ENCODE measurements at regions not wholly inside any gene's neighbourhood (a gene's known extent, or its start where the extent isn't known, plus 50 kb on each side); places are given as distances from the start of the nearest gene placed in this dataset.
"Not testable (repeated sequence)": the region's sequence is repeated elsewhere in the genome, so short reads cannot be mapped to it uniquely, and the experiment has no call there.

- no peaks in the 10 kb centered on the region for H3K9me3 ChIP-seq (ENCODE audit: control extremely low read depth in 1 of 5, control insufficient read depth in 4 of 5, insufficient read depth in 2 of 5, low read depth in 1 of 5, low read length in 4 of 5)
- no peaks in the 10 kb centered on the region for H3K36me3 ChIP-seq (ENCODE audit: control insufficient read depth in 4 of 4, insufficient read depth in 4 of 4, low read length in 3 of 4)
- CTCF ChIA-PET: interaction anchor here (0.6 kb wide), 1 partner anchor 232 kb away, joined by 3 read pairs; no protein-coding TSS in a partner anchor
- no peak overlapping the region for H3K4me3 ChIP-seq (ENCODE audit: control insufficient read depth in 1 of 7, extremely low read depth in 1 of 7, insufficient read depth in 4 of 7, low read depth in 2 of 7, low read length in 6 of 7)
- no peak for DNase-seq
- POLR2A ChIA-PET: interaction anchor here (0.7 kb wide), 1 partner anchor 1632 kb away, joined by 4 read pairs; no protein-coding TSS in a partner anchor
- 89% methylated on average over 1 of the region's 2 CpGs for WGBS (ENCODE audit: insufficient coverage)
- no peaks in the 10 kb centered on the region for H3K4me1 ChIP-seq (ENCODE audit: control extremely low read depth in 1 of 4, control insufficient read depth in 4 of 4, insufficient read depth in 4 of 4, low read length in 3 of 4)
- H3K27me3 ChIP-seq (replicated peaks in 2 of 5; ENCODE audit: control insufficient read depth in 4 of 5, insufficient read depth in 5 of 5, low read length in 4 of 5): no peaks in the 10 kb centered on the region
- no peak overlapping the region for H3K27ac ChIP-seq (ENCODE audit: insufficient read depth in 1 of 2, low read depth in 1 of 2, low read length in 2 of 2, poor library complexity in 1 of 2, severe bottlenecking in 2 of 2)
Measured at GRCh38 chr2:184449760-184450159, 148.6 kb upstream of the ZNF804A start.

- no peak for DNase-seq
- Histone ChIP-seq H3K36me3 (ENCODE audit: control insufficient read depth in 4 of 4, insufficient read depth in 4 of 4, low read length in 3 of 4) (no peaks in the 10 kb centered on the region), H3K27me3 (replicated peaks in 2 of 5; ENCODE audit: control insufficient read depth in 4 of 5, insufficient read depth in 5 of 5, low read length in 4 of 5) (no peaks in the 10 kb centered on the region), H3K4me3 (ENCODE audit: control insufficient read depth in 1 of 7, extremely low read depth in 1 of 7, insufficient read depth in 4 of 7, low read depth in 2 of 7, low read length in 6 of 7) (no peak overlapping the region), H3K9me3 (ENCODE audit: control extremely low read depth in 1 of 5, control insufficient read depth in 4 of 5, insufficient read depth in 2 of 5, low read depth in 1 of 5, low read length in 4 of 5) (no peaks in the 10 kb centered on the region), H3K27ac (ENCODE audit: insufficient read depth in 1 of 2, low read depth in 1 of 2, low read length in 2 of 2, poor library complexity in 1 of 2, severe bottlenecking in 2 of 2) (no peak overlapping the region), H3K4me1 (ENCODE audit: control extremely low read depth in 1 of 4, control insufficient read depth in 4 of 4, insufficient read depth in 4 of 4, low read length in 3 of 4) (no peaks in the 10 kb centered on the region)
- ChIA-PET POLR2A (no interaction called here), CTCF (no interaction called here)
Measured at GRCh38 chr2:184452907-184453306, 145.4 kb upstream of the ZNF804A start.

- Histone ChIP-seq H3K36me3 (ENCODE audit: control insufficient read depth in 4 of 4, insufficient read depth in 4 of 4, low read length in 3 of 4) (no peaks in the 10 kb centered on the region), H3K27me3 (replicated peaks in 2 of 5; ENCODE audit: control insufficient read depth in 4 of 5, insufficient read depth in 5 of 5, low read length in 4 of 5) (no peaks in the 10 kb centered on the region), H3K4me1 (ENCODE audit: control extremely low read depth in 1 of 4, control insufficient read depth in 4 of 4, insufficient read depth in 4 of 4, low read length in 3 of 4) (no peaks in the 10 kb centered on the region), H3K9me3 (ENCODE audit: control extremely low read depth in 1 of 5, control insufficient read depth in 4 of 5, insufficient read depth in 2 of 5, low read depth in 1 of 5, low read length in 4 of 5) (no peaks in the 10 kb centered on the region), H3K27ac (ENCODE audit: insufficient read depth in 1 of 2, low read depth in 1 of 2, low read length in 2 of 2, poor library complexity in 1 of 2, severe bottlenecking in 2 of 2) (no peak overlapping the region), H3K4me3 (ENCODE audit: control insufficient read depth in 1 of 7, extremely low read depth in 1 of 7, insufficient read depth in 4 of 7, low read depth in 2 of 7, low read length in 6 of 7) (no peak overlapping the region)
- ChIA-PET POLR2A (no interaction called here), CTCF (no interaction called here)
- no CpG with 5 or more reads among the region's 1 CpG for WGBS (ENCODE audit: insufficient coverage)
- DNase-seq: no peak
Measured at GRCh38 chr2:184455624-184456023, 142.7 kb upstream of the ZNF804A start.

- H3K27me3 ChIP-seq (replicated peaks in 2 of 5; ENCODE audit: control insufficient read depth in 4 of 5, insufficient read depth in 5 of 5, low read length in 4 of 5); H3K9me3 ChIP-seq (ENCODE audit: control extremely low read depth in 1 of 5, control insufficient read depth in 4 of 5, insufficient read depth in 2 of 5, low read depth in 1 of 5, low read length in 4 of 5); H3K36me3 ChIP-seq (ENCODE audit: control insufficient read depth in 4 of 4, insufficient read depth in 4 of 4, low read length in 3 of 4); H3K4me1 ChIP-seq (ENCODE audit: control extremely low read depth in 1 of 4, control insufficient read depth in 4 of 4, insufficient read depth in 4 of 4, low read length in 3 of 4); H3K4me3 ChIP-seq (ENCODE audit: control insufficient read depth in 1 of 7, extremely low read depth in 1 of 7, insufficient read depth in 4 of 7, low read depth in 2 of 7, low read length in 6 of 7); CTCF ChIA-PET; POLR2A ChIA-PET; DNase-seq; H3K27ac ChIP-seq (ENCODE audit: insufficient read depth in 1 of 2, low read depth in 1 of 2, low read length in 2 of 2, poor library complexity in 1 of 2, severe bottlenecking in 2 of 2): not testable (repeated sequence)
- WGBS (ENCODE audit: insufficient coverage): 100% methylated on average over 6 of the region's 10 CpGs
Measured at GRCh38 chr2:184456693-184457092, 141.6 kb upstream of the ZNF804A start.

- H3K27ac ChIP-seq (ENCODE audit: insufficient read depth in 1 of 2, low read depth in 1 of 2, low read length in 2 of 2, poor library complexity in 1 of 2, severe bottlenecking in 2 of 2): no peak overlapping the region
- no peaks in the 10 kb centered on the region for H3K36me3 ChIP-seq (ENCODE audit: control insufficient read depth in 4 of 4, insufficient read depth in 4 of 4, low read length in 3 of 4)
- H3K27me3 ChIP-seq (replicated peaks in 2 of 5; ENCODE audit: control insufficient read depth in 4 of 5, insufficient read depth in 5 of 5, low read length in 4 of 5): no peaks in the 10 kb centered on the region
- CTCF ChIA-PET: no interaction called here
- no peaks in the 10 kb centered on the region for H3K4me1 ChIP-seq (ENCODE audit: control extremely low read depth in 1 of 4, control insufficient read depth in 4 of 4, insufficient read depth in 4 of 4, low read length in 3 of 4)
- H3K9me3 ChIP-seq (ENCODE audit: control extremely low read depth in 1 of 5, control insufficient read depth in 4 of 5, insufficient read depth in 2 of 5, low read depth in 1 of 5, low read length in 4 of 5): no peaks in the 10 kb centered on the region
- WGBS (ENCODE audit: insufficient coverage): 100% methylated on average over 2 of the region's 4 CpGs
- POLR2A ChIA-PET: no interaction called here
- DNase-seq: no peak
- H3K4me3 ChIP-seq (ENCODE audit: control insufficient read depth in 1 of 7, extremely low read depth in 1 of 7, insufficient read depth in 4 of 7, low read depth in 2 of 7, low read length in 6 of 7): no peak overlapping the region
Measured at GRCh38 chr2:184463102-184463865, 135.0 kb upstream of the ZNF804A start.

- Histone ChIP-seq H3K4me3 (ENCODE audit: control insufficient read depth in 1 of 7, extremely low read depth in 1 of 7, insufficient read depth in 4 of 7, low read depth in 2 of 7, low read length in 6 of 7) (no peak overlapping the region), H3K27me3 (replicated peaks in 2 of 5; ENCODE audit: control insufficient read depth in 4 of 5, insufficient read depth in 5 of 5, low read length in 4 of 5) (no peaks in the 10 kb centered on the region), H3K9me3 (ENCODE audit: control extremely low read depth in 1 of 5, control insufficient read depth in 4 of 5, insufficient read depth in 2 of 5, low read depth in 1 of 5, low read length in 4 of 5) (no peaks in the 10 kb centered on the region), H3K4me1 (ENCODE audit: control extremely low read depth in 1 of 4, control insufficient read depth in 4 of 4, insufficient read depth in 4 of 4, low read length in 3 of 4) (no peaks in the 10 kb centered on the region), H3K36me3 (ENCODE audit: control insufficient read depth in 4 of 4, insufficient read depth in 4 of 4, low read length in 3 of 4) (no peaks in the 10 kb centered on the region), H3K27ac (ENCODE audit: insufficient read depth in 1 of 2, low read depth in 1 of 2, low read length in 2 of 2, poor library complexity in 1 of 2, severe bottlenecking in 2 of 2) (no peak overlapping the region)
- DNase-seq: no peak
- ChIA-PET POLR2A (no interaction called here), CTCF (interaction anchor here (0.6 kb wide), 1 partner anchor 1088 kb away, joined by 3 read pairs; no protein-coding TSS in a partner anchor)
- WGBS (ENCODE audit: insufficient coverage): no CpG with 5 or more reads among the region's 1 CpG
Measured at GRCh38 chr2:184463866-184464248, 134.5 kb upstream of the ZNF804A start.

GRCh38 chr2:184468826-184469225 is 129.5 kb upstream of the ZNF804A start:
- DNase-seq: no peak
- Histone ChIP-seq H3K36me3 (ENCODE audit: control insufficient read depth in 4 of 4, insufficient read depth in 4 of 4, low read length in 3 of 4) (no peaks in the 10 kb centered on the region), H3K27ac (ENCODE audit: insufficient read depth in 1 of 2, low read depth in 1 of 2, low read length in 2 of 2, poor library complexity in 1 of 2, severe bottlenecking in 2 of 2) (no peak overlapping the region), H3K4me3 (ENCODE audit: control insufficient read depth in 1 of 7, extremely low read depth in 1 of 7, insufficient read depth in 4 of 7, low read depth in 2 of 7, low read length in 6 of 7) (no peak overlapping the region), H3K4me1 (ENCODE audit: control extremely low read depth in 1 of 4, control insufficient read depth in 4 of 4, insufficient read depth in 4 of 4, low read length in 3 of 4) (no peaks in the 10 kb centered on the region), H3K9me3 (ENCODE audit: control extremely low read depth in 1 of 5, control insufficient read depth in 4 of 5, insufficient read depth in 2 of 5, low read depth in 1 of 5, low read length in 4 of 5) (no peaks in the 10 kb centered on the region), H3K27me3 (replicated peaks in 2 of 5; ENCODE audit: control insufficient read depth in 4 of 5, insufficient read depth in 5 of 5, low read length in 4 of 5) (no peaks in the 10 kb centered on the region)
- ChIA-PET POLR2A (no interaction called here), CTCF (no interaction called here)
- no CpG with 5 or more reads among the region's 3 CpGs for WGBS (ENCODE audit: insufficient coverage)

Measured in common myeloid progenitor, CD34-positive (primary cell).